Motor neuron (in vitro differentiated cells): ENCODE measurements at regions not wholly inside any gene's neighbourhood (a gene's known extent, or its start where the extent isn't known, plus 50 kb on each side); places are given as distances from the start of the nearest gene placed in this dataset.

Experiments used
- ATAC-seq, 8 experiments: fragments of 200-7000 bp; cut with Tn5 transposase; replicated peaks in 6 of 8; 2 replicates each; pipeline ENCODE4 v1.8.0; 2021; ENCODE audit warnings: mild to moderate bottlenecking in 8 of 8, moderate library complexity in 8 of 8
- H3K27ac ChIP-seq, 2 donors: fragments of 250-450 bp; sonication (Bioruptor Pico); 2 replicates each; pipeline ENCODE4 v1.9.0; 2021; ENCODE audit warnings: antibody characterized with exemption in 2 of 2, mild to moderate bottlenecking in 2 of 2, moderate library complexity in 1 of 2
- H3K4me1 ChIP-seq, 2 donors: fragments of 250-450 bp; sonication (Bioruptor Pico); replicated peaks in 1 of 2; 2 replicates each; pipeline ENCODE4 v1.6.1; 2021; ENCODE audit warnings: antibody characterized with exemption in 2 of 2, mild to moderate bottlenecking in 2 of 2, moderate library complexity in 1 of 2
- H3K4me3 ChIP-seq, 5 donors: fragments of 250-450 bp; sonication (Bioruptor Pico); 2 replicates each; pipeline ENCODE4 v1.9.0; 2021; ENCODE audit warnings: antibody characterized with exemption in 5 of 5, mild to moderate bottlenecking in 5 of 5, moderate library complexity in 4 of 5
- WGBS, 10 experiments: fragments of 450-650 bp; shearing (Covaris generic); methylation state at CpG; one replicate each; pipeline ENCODE4 v1.0.0; 2022; 5-methylcytosine and 5-hydroxymethylcytosine counted together
- in situ Hi-C, 9 experiments: fragments of 400-800 bp; cut with MboI; loops; one replicate each; pipeline ENCODE4 v1.15.0; 2021; ENCODE audit warnings: low sequenced_read_pairs in 9 of 9, low pct_unique_long_range_greater_than_20kb in 2 of 9; ENCODE audit not compliant: unreplicated experiment in 9 of 9

GRCh38 chr21:14758849-14759248 is 212.7 kb upstream of the SAMSN1 start:
- no peak for ATAC-seq
- Histone ChIP-seq H3K4me3 (no peak overlapping the region), H3K27ac (no peak overlapping the region), H3K4me1 (peaks cover 0 to 10% of the 10 kb centered on the region in 2 donors)
- in situ Hi-C loops = no loop called here

GRCh38 chr21:14757533-14758327 is 211.6 kb upstream of the SAMSN1 start:
- no peak for ATAC-seq
- H3K4me1 ChIP-seq = peaks cover 0 to 6% of the 10 kb centered on the region in 2 donors
- no peak overlapping the region for H3K4me3 ChIP-seq
- H3K27ac ChIP-seq = no peak overlapping the region
- 0 to 80% (median 75%) methylated on average over 1 to 6 of the region's 7 CpGs; no CpG with 5 or more reads in 4 of the 10 experiments for WGBS, 10 experiments
- in situ Hi-C loops = no loop called here

GRCh38 chr21:14755086-14755485 is 209.0 kb upstream of the SAMSN1 start:
- in situ Hi-C loops = no loop called here
- 29 to 100% (median 67%) methylated on average over 1 of the region's 1 CpG; no CpG with 5 or more reads in 3 of the 10 experiments for WGBS, 10 experiments
- Histone ChIP-seq H3K4me1 (no peaks in the 10 kb centered on the region), H3K4me3 (no peak overlapping the region), H3K27ac (no peak overlapping the region)
- ATAC-seq = no peak

GRCh38 chr21:14754682-14755081 is 208.6 kb upstream of the SAMSN1 start:
- no peaks in the 10 kb centered on the region for H3K4me1 ChIP-seq
- in situ Hi-C loops = no loop called here
- no peak for ATAC-seq
- 0 to 100% (median 86%) methylated on average over 1 to 2 of the region's 2 CpGs for WGBS, 10 experiments
- no peak overlapping the region for H3K27ac ChIP-seq
- no peak overlapping the region for H3K4me3 ChIP-seq

GRCh38 chr21:14754259-14754604 is 208.1 kb upstream of the SAMSN1 start:
- 0 to 90% (median 51%) methylated on average over 1 of the region's 1 CpG for WGBS, 10 experiments
- in situ Hi-C loops = no loop called here
- ATAC-seq = no peak

GRCh38 chr21:14753466-14754258 is 207.5 kb upstream of the SAMSN1 start:
- no peak overlapping the region for H3K4me3 ChIP-seq
- ATAC-seq = no peak
- no peaks in the 10 kb centered on the region for H3K4me1 ChIP-seq
- in situ Hi-C loops = no loop called here
- no peak overlapping the region for H3K27ac ChIP-seq
- WGBS, 10 experiments = 63 to 100% (median 80%) methylated on average over 1 to 2 of the region's 2 CpGs; no CpG with 5 or more reads in 5 of the 10 experiments

More at GRCh38 chr21:14754259-14754604, 208.1 kb upstream of the SAMSN1 start:
- Histone ChIP-seq H3K27ac (no peak overlapping the region), H3K4me3 (no peak overlapping the region), H3K4me1 (no peaks in the 10 kb centered on the region)

GRCh38 chr21:14753069-14753465 is 207.0 kb upstream of the SAMSN1 start:
- no peak overlapping the region for H3K4me3 ChIP-seq
- no peaks in the 10 kb centered on the region for H3K4me1 ChIP-seq
- no peak for ATAC-seq
- no peak overlapping the region for H3K27ac ChIP-seq
- in situ Hi-C loops = no loop called here

GRCh38 chr21:14752345-14752909 is 206.3 kb upstream of the SAMSN1 start:
- ATAC-seq = no peak
- H3K4me1 ChIP-seq = no peaks in the 10 kb centered on the region
- in situ Hi-C loops = no loop called here
- no peak overlapping the region for H3K27ac ChIP-seq
- no peak overlapping the region for H3K4me3 ChIP-seq

GRCh38 chr21:14751602-14752344 is 205.7 kb upstream of the SAMSN1 start:
- WGBS, 10 experiments = 4 to 100% (median 70%) methylated on average over 1 to 2 of the region's 2 CpGs
- ATAC-seq = no peak
- H3K27ac ChIP-seq = no peak overlapping the region
- in situ Hi-C loops = no loop called here
- H3K4me3 ChIP-seq = no peak overlapping the region
- H3K4me1 ChIP-seq = no peaks in the 10 kb centered on the region

- Histone ChIP-seq H3K27ac (no peak overlapping the region), H3K4me1 (no peaks in the 10 kb centered on the region), H3K4me3 (no peak overlapping the region)
- in situ Hi-C loops = no loop called here
- ATAC-seq = no peak
- WGBS, 10 experiments = 35 to 100% (median 80%) methylated on average over 1 to 3 of the region's 3 CpGs; no CpG with 5 or more reads in 1 of the 10 experiments
Observed at GRCh38 chr21:14751011-14751410, 204.9 kb upstream of the SAMSN1 start.

GRCh38 chr21:14750041-14750440 is 203.9 kb upstream of the SAMSN1 start:
- Histone ChIP-seq H3K4me3 (no peak overlapping the region), H3K27ac (no peak overlapping the region), H3K4me1 (no peaks in the 10 kb centered on the region)
- no peak for ATAC-seq
- in situ Hi-C loops = no loop called here

- H3K27ac ChIP-seq = no peak overlapping the region
- no peak for ATAC-seq
- H3K4me3 ChIP-seq = no peak overlapping the region
- WGBS, 10 experiments = 18 to 100% (median 80%) methylated on average over 2 of the region's 2 CpGs; no CpG with 5 or more reads in 1 of the 10 experiments
- in situ Hi-C loops = loop anchor here in 1 of 9 experiments (25.0 kb wide), 1 partner anchor 286 kb away; no protein-coding TSS in a partner anchor
- H3K4me1 ChIP-seq = no peaks in the 10 kb centered on the region
Observed at GRCh38 chr21:14748662-14749061, 202.5 kb upstream of the SAMSN1 start.

- no peaks in the 10 kb centered on the region for H3K4me1 ChIP-seq
- H3K27ac ChIP-seq = no peak overlapping the region
- WGBS, 10 experiments = 0 to 100% (median 80%) methylated on average over 1 of the region's 1 CpG; no CpG with 5 or more reads in 7 of the 10 experiments
- in situ Hi-C loops = loop anchor here in 1 of 9 experiments (25.0 kb wide), 1 partner anchor 282 kb away; no protein-coding TSS in a partner anchor
- no peak for ATAC-seq
- H3K4me3 ChIP-seq = no peak overlapping the region
Observed at GRCh38 chr21:14744368-14744767, 198.3 kb upstream of the SAMSN1 start.
